T-helper 2 cell treated with Interferon-gamma antibody and Interleukin-4, amounts not matched to agents 5 μg/mL and 100 μg/mL, for 36 hours (primary cell): ENCODE measurements at regions not wholly inside any gene's neighbourhood (a gene's known extent, or its start where the extent isn't known, plus 50 kb on each side); places are given as distances from the start of the nearest gene placed in this dataset.

Experiments used
- DNase-seq: peaks from one replicate; pipeline ENCODE4 v3.0.0; 2021; ENCODE audit warnings: low spot score
- H3K27ac Mint-ChIP-seq: one replicate; pipeline ENCODE4 v1.8.0; 2021; ENCODE audit warnings: mild to moderate bottlenecking, mixed read lengths
- H3K27me3 Mint-ChIP-seq: one replicate; pipeline ENCODE4 v1.8.0; 2021; ENCODE audit warnings: low read depth, mixed read lengths
- H3K36me3 Mint-ChIP-seq: one replicate; pipeline ENCODE4 v1.8.0; 2021; ENCODE audit warnings: low read depth, mixed read lengths
- H3K4me1 Mint-ChIP-seq: one replicate; pipeline ENCODE4 v1.8.0; 2021; ENCODE audit warnings: low read depth, mixed read lengths
- H3K4me3 Mint-ChIP-seq: one replicate; pipeline ENCODE4 v1.8.0; 2022; ENCODE audit warnings: mild to moderate bottlenecking, moderate library complexity, mixed read lengths
- H3K9me3 Mint-ChIP-seq: one replicate; pipeline ENCODE4 v1.8.0; 2021; ENCODE audit warnings: mixed read lengths

GRCh38 chr10:110421512-110422138 is 76.1 kb upstream of the DUSP5 start:
- no peak for DNase-seq
- Mint-ChIP-seq H3K4me1 (peaks cover 51% of the 10 kb centered on the region), H3K4me3 (no peak overlapping the region), H3K9me3 (no peaks in the 10 kb centered on the region), H3K36me3 (no peaks in the 10 kb centered on the region), H3K27ac (peak overlapping the region; percentile 81), H3K27me3 (no peaks in the 10 kb centered on the region)

DNA sequence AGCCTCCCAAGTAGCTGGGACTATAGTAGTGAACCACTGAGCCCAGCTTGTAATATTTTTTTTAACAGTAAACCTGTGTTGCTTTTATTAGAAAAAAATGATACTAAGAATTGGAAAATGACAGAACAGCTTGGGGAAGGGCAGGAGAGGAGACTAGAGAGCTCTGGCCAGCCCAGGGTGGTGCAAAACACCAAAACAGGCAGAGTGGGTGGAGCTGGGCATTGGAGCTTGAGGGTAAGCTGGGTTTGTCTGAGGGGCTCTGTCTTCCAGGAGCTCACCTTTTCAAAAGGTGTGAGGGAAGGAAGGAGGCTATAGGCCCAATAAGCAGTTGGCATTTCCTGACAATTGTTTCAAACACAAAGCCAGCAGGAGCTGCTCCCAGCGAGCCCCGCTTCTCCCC is 75.2 kb upstream of the DUSP5 start:
- Mint-ChIP-seq H3K27me3 (no peaks in the 10 kb centered on the region), H3K4me3 (no peak overlapping the region), H3K4me1 (peaks cover 53% of the 10 kb centered on the region)

GRCh38 chr10:110423650-110424049 is 74.1 kb upstream of the DUSP5 start:
- no peaks in the 10 kb centered on the region for H3K36me3 Mint-ChIP-seq
- H3K9me3 Mint-ChIP-seq: no peaks in the 10 kb centered on the region
- H3K27me3 Mint-ChIP-seq: no peaks in the 10 kb centered on the region
- H3K4me3 Mint-ChIP-seq: no peak overlapping the region
- DNase-seq: no peak
- no peak overlapping the region for H3K27ac Mint-ChIP-seq
- peaks cover 52% of the 10 kb centered on the region for H3K4me1 Mint-ChIP-seq

More for the DNA sequence above, 75.2 kb upstream of the DUSP5 start:
- Mint-ChIP-seq H3K9me3 (no peaks in the 10 kb centered on the region), H3K36me3 (no peaks in the 10 kb centered on the region), H3K27ac (no peak overlapping the region)
- DNase-seq: no peak

DNA sequence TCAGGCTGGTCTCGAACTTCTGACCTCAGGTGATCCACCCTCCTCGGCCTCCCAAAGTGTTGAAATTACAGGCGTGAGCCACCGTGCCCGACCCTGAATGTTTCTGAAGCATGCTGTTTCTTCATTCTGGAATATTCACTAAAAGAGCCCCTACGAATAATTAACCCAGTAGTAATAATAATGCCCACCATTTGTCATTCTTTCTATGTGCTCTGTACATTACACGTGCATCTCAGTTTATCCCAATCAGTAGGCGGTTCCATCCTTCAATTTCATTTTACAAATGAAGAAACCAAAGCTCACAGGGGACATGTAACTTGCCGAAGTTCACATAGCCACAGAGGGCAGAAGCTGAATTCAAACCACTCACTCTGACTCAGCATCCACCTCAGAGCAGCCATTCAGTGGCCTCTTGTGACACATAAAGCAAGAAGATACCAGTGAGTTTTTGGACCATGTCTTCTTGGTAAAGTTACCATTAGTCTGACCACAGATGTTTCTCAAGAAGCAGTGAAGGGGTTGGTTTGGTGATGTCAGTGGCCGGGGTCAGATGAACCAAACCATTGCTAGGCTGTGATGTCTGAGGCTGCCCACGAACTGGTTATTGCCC is 71.9 kb upstream of the DUSP5 start:
- peak; percentile 86 for DNase-seq
- peaks cover 42% of the 10 kb centered on the region for H3K4me1 Mint-ChIP-seq
- no peaks in the 10 kb centered on the region for H3K36me3 Mint-ChIP-seq
- H3K4me3 Mint-ChIP-seq: peak overlapping the region; percentile 28
- no peaks in the 10 kb centered on the region for H3K27me3 Mint-ChIP-seq
- H3K27ac Mint-ChIP-seq: peak overlapping the region; percentile 67
- no peaks in the 10 kb centered on the region for H3K9me3 Mint-ChIP-seq

DNA sequence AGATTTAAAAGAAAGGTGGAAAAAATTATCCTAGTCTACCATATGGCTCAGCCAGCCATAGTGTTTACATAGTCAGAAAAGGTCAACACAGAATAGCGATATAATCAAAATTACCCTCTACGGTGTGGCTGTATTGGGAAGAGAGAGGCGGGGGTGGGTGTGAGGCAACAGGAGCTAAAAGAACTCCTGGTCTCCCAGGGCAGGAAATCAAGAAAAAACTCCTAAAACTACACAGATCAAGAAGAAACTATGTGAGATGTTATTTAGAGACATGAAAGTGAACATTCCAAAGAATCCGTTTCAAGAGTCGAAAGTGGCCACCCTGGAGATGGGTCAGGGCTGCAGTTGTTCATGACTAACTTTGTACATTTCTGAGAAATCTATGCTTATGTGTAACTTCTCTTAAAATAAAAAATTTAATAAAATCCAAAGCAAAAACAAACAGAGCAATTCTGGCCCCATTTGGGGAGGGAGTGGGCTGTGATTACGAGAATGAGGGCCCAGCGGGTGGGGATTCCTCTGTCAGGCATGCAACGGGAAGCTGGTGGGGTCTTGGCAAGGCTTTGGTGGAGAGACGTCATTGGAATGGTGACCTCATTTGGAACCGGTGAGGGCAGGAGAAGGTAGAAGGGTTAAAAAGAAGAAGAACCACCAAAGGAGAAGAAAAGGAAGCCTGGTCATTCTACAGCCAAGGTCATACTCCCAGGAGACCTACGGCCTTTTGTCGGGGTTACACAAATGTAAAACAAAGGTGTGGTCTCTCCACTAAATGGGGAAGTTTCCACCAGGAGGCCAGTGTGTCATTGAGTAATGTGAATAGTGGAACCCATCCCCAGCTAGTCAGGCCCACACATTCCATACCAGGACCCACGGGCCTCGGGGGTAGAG is 71.2 kb upstream of the DUSP5 start:
- Mint-ChIP-seq H3K36me3 (no peaks in the 10 kb centered on the region), H3K4me1 (peaks cover 36% of the 10 kb centered on the region), H3K27me3 (no peaks in the 10 kb centered on the region), H3K9me3 (no peaks in the 10 kb centered on the region), H3K27ac (peak overlapping the region; percentile 67), H3K4me3 (peak overlapping the region; percentile 28)
- no peak for DNase-seq

DNA sequence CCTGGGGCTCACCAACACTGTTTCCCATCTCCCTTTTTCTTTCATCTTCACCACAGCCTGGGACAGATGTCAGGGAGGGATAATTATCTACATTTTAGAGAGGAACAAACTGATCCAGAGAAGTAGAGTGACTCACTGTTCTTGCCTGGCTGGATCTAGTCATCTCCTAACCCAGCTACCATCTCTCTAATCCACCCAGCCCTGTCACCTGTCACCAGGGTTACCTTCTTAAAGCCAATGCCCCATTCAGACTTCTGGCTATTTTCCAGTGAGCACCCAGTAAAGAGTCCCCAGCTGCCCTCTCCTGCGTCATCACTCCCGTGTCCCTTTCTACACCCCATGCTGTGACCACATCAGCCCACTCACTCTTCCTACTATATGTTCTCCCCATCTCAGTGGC is 68.4 kb upstream of the DUSP5 start:
- no peak for DNase-seq
- Mint-ChIP-seq H3K4me3 (no peak overlapping the region), H3K4me1 (peaks cover 29% of the 10 kb centered on the region), H3K9me3 (peaks cover 5% of the 10 kb centered on the region), H3K36me3 (no peaks in the 10 kb centered on the region), H3K27ac (no peak overlapping the region), H3K27me3 (no peaks in the 10 kb centered on the region)

GRCh38 chr10:110430340-110431273 is 67.1 kb upstream of the DUSP5 start:
- no peak overlapping the region for H3K27ac Mint-ChIP-seq
- no peaks in the 10 kb centered on the region for H3K27me3 Mint-ChIP-seq
- H3K4me3 Mint-ChIP-seq: no peak overlapping the region
- H3K36me3 Mint-ChIP-seq: no peaks in the 10 kb centered on the region
- no peak for DNase-seq
- peaks cover 28% of the 10 kb centered on the region for H3K4me1 Mint-ChIP-seq
- H3K9me3 Mint-ChIP-seq: peaks cover 5% of the 10 kb centered on the region

DNA sequence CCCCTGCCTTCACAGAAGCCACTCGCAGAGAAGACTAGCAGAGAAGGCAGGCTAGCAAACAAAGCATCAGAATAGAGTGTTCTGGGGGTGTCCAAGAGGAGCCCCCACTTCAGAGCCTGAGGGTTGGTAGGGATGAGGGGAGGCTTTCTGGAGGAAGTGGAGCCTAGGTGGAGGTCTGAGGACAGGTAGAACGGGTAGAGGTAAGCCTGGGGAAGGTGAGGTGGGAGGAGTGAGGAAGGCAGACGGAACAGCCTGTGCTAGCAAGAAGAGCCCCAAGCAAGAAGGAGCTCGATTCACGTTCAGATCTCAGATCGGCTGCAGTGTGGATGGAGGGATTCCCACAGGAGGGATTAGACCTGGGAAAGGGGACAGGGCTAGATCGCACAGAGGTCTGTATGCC is 66.0 kb upstream of the DUSP5 start:
- no peaks in the 10 kb centered on the region for H3K27me3 Mint-ChIP-seq
- DNase-seq: no peak
- H3K36me3 Mint-ChIP-seq: no peaks in the 10 kb centered on the region
- H3K9me3 Mint-ChIP-seq: peaks cover 5% of the 10 kb centered on the region
- H3K4me3 Mint-ChIP-seq: no peak overlapping the region
- peaks cover 19% of the 10 kb centered on the region for H3K4me1 Mint-ChIP-seq
- no peak overlapping the region for H3K27ac Mint-ChIP-seq

GRCh38 chr10:110432084-110432483 is 65.6 kb upstream of the DUSP5 start:
- Mint-ChIP-seq H3K27ac (no peak overlapping the region), H3K4me1 (peaks cover 17% of the 10 kb centered on the region), H3K27me3 (no peaks in the 10 kb centered on the region), H3K9me3 (peaks cover 5% of the 10 kb centered on the region), H3K36me3 (no peaks in the 10 kb centered on the region), H3K4me3 (no peak overlapping the region)
- DNase-seq: no peak

- no peak for DNase-seq
- H3K27me3 Mint-ChIP-seq: no peaks in the 10 kb centered on the region
- no peaks in the 10 kb centered on the region for H3K36me3 Mint-ChIP-seq
- peaks cover 15% of the 10 kb centered on the region for H3K4me1 Mint-ChIP-seq
- no peak overlapping the region for H3K4me3 Mint-ChIP-seq
- H3K9me3 Mint-ChIP-seq: peaks cover 5% of the 10 kb centered on the region
- H3K27ac Mint-ChIP-seq: no peak overlapping the region
Measured at GRCh38 chr10:110432814-110433565, 64.7 kb upstream of the DUSP5 start.

GRCh38 chr10:110433740-110434139 is 64.0 kb upstream of the DUSP5 start:
- peaks cover 15% of the 10 kb centered on the region for H3K4me1 Mint-ChIP-seq
- DNase-seq: no peak
- no peaks in the 10 kb centered on the region for H3K36me3 Mint-ChIP-seq

DNA sequence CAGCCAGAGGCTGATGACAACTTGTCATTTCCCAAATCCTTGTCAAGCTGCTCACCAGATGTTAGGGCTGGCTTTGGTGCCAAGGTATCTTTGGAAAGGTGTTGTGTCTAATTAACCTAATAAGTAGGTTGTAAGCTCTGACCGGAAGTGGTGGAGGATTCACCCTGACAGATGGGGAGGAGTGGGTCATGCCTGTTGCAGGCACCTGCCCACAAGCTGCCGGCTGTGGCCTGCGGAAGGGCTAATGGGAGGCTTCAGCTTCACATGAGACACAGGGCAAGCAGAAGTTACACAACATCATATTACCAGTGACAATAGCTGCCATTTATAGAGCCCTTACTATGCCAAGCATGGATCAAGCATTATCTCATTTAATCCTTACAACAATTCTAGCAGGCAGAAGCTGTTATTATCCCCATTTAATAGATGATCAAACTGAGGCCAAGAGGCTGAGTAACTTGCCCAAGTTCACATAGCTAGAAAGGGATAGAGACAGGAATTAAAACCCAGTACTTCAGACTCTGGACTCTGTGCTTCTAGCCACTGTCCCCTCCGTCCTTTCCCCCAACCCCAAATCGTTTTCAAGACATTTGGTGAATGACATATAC is 63.1 kb upstream of the DUSP5 start:
- no peak for DNase-seq
- peaks cover 11% of the 10 kb centered on the region for H3K4me1 Mint-ChIP-seq
- no peaks in the 10 kb centered on the region for H3K27me3 Mint-ChIP-seq

More at GRCh38 chr10:110433740-110434139, 64.0 kb upstream of the DUSP5 start:
- H3K9me3 Mint-ChIP-seq: peaks cover 5% of the 10 kb centered on the region
- H3K4me3 Mint-ChIP-seq: no peak overlapping the region
- no peaks in the 10 kb centered on the region for H3K27me3 Mint-ChIP-seq
- no peak overlapping the region for H3K27ac Mint-ChIP-seq

More for the DNA sequence above, 63.1 kb upstream of the DUSP5 start:
- Mint-ChIP-seq H3K27ac (no peak overlapping the region), H3K36me3 (no peaks in the 10 kb centered on the region), H3K4me3 (no peak overlapping the region), H3K9me3 (peaks cover 5% of the 10 kb centered on the region)
